GM12878 (cell line): ENCODE measurements at regions not wholly inside any gene's neighbourhood (a gene's known extent, or its start where the extent isn't known, plus 50 kb on each side); places are given as distances from the start of the nearest gene placed in this dataset.

Experiments
- ATAC-seq: fragments of 200-7000 bp; cut with Tn5 transposase; 3 replicates; pipeline ENCODE4 v1.9.1; 2020; ENCODE audit warnings: mild to moderate bottlenecking, moderate library complexity
- BruUV-seq: library from RNA; stranded (reverse); fragments of 400-500 nt; replicated peaks from 2 replicates; lab custom pipeline; 2021; lab: Mats Ljungman, UMichigan
- CTCF ChIA-PET: fragments of 300-600 bp; sonication (Branson Sonifier 250); formaldehyde crosslinking; extraction: SDS; loops from one replicate; lab custom pipeline; 2021; ENCODE audit warnings: inconsistent platforms; lab: Yijun Ruan, JAX
- POLR2A ChIA-PET: fragments of 350-600 bp; formaldehyde crosslinking; extraction: SDS; loops from one replicate; lab custom pipeline; 2021; ENCODE audit warnings: inconsistent platforms; lab: Charles Lee
- RAD21 ChIA-PET: fragments of 300-600 bp; sonication (Branson Sonifier 250); formaldehyde crosslinking; loops from one replicate; lab custom pipeline; 2023; ENCODE audit warnings: antibody characterized with exemption; ENCODE audit not compliant: unreplicated experiment; lab: Charles Lee
- SMC1A ChIA-PET: fragments of 300-600 bp; sonication (Branson Sonifier 250); formaldehyde crosslinking; loops from one replicate; lab custom pipeline; 2023; ENCODE audit not compliant: unreplicated experiment, uncharacterized antibody; lab: Charles Lee
- DNase-seq: peaks from one replicate; pipeline ENCODE4 v3.0.0-alpha.2; 2011; ENCODE audit warnings: low read depth, low spot score
- FAIRE-seq: peaks from 3 replicates; lab custom pipeline; 2011; peaks lifted over from hg19 to GRCh38; lab: Jason Lieb, UNC
- H2AFZ ChIP-seq: 2 replicates; pipeline ENCODE4 v1.6.0; 2011; ENCODE audit warnings: low read depth, low read length, control low read depth; ENCODE audit not compliant: control insufficient read depth
- H3K27ac ChIP-seq: 2 replicates; pipeline ENCODE4 v1.5.1; 2011; ENCODE audit warnings: control low read depth; ENCODE audit not compliant: control insufficient read depth, insufficient read depth
- H3K27me3 ChIP-seq, 2 experiments: replicated peaks in 1 of 2; 2 replicates each; pipeline versions ENCODE4 v1.6.0 to v1.6.1; 2011; ENCODE audit warnings: low read length in 1 of 2; ENCODE audit not compliant: control insufficient read depth in 2 of 2, insufficient read depth in 2 of 2
- H3K36me3 ChIP-seq, 2 experiments: 2 replicates each; pipeline ENCODE4 v1.5.1; 2011; ENCODE audit warnings: low read length in 1 of 2; ENCODE audit not compliant: control insufficient read depth in 2 of 2, insufficient read depth in 2 of 2
- H3K4me1 ChIP-seq: 2 replicates; pipeline ENCODE4 v1.6.1; 2011; ENCODE audit warnings: mild to moderate bottlenecking, low read length, moderate library complexity, mixed read lengths; ENCODE audit not compliant: control insufficient read depth, insufficient read depth
- H3K4me2 ChIP-seq: 2 replicates; pipeline ENCODE4 v1.6.0; 2011; ENCODE audit warnings: control low read depth; ENCODE audit not compliant: control insufficient read depth, insufficient read depth
- H3K4me3 ChIP-seq: fragments of 200-600 bp; sonication (generic); 2 replicates; pipeline ENCODE4 v1.5.1; 2016
- H3K79me2 ChIP-seq: 2 replicates; pipeline ENCODE4 v1.6.0; 2011; ENCODE audit warnings: low read length; ENCODE audit not compliant: control insufficient read depth, insufficient read depth
- H3K9ac ChIP-seq: 2 replicates; pipeline ENCODE4 v1.8.0; 2011; ENCODE audit warnings: low read length, control low read depth, mixed read lengths; ENCODE audit not compliant: control insufficient read depth, insufficient read depth
- H3K9me3 ChIP-seq: replicated peaks from 3 replicates; pipeline ENCODE4 v1.5.1; 2011; ENCODE audit warnings: mild to moderate bottlenecking, low read length; ENCODE audit not compliant: control insufficient read depth, insufficient read depth
- H4K20me1 ChIP-seq: 2 replicates; pipeline ENCODE4 v1.6.0; 2011; ENCODE audit not compliant: control insufficient read depth, insufficient read depth
- ESRRA ChIP-seq: IDR thresholded peaks from 2 replicates; pipeline ENCODE4 v1.6.1; 2012; ENCODE audit warnings: mild to moderate bottlenecking, low read length, improper control_type of control experiment
- JUNB ChIP-seq: IDR thresholded peaks from 2 replicates; pipeline ENCODE4 v1.6.1; 2016; ENCODE audit warnings: antibody characterized with exemption, mild to moderate bottlenecking
- KDM1A ChIP-seq: fragments of 200-600 bp; sonication (generic); IDR thresholded peaks from 2 replicates; pipeline ENCODE4 v1.6.1; 2016; ENCODE audit warnings: borderline replicate concordance
- RCOR1 ChIP-seq: conservative IDR thresholded peaks from 2 replicates; pipeline ENCODE4 v1.6.1; 2012; ENCODE audit warnings: low read depth, low read length, improper control_type of control experiment
- WGBS: methylation state at CpG from one replicate; pipeline ENCODE4 v1.1.6; 2016; ENCODE audit warnings: low lambda C conversion rate; ENCODE audit not compliant: insufficient replicate concordance, insufficient coverage; ENCODE audit errors: missing lambda C conversion rate; 5-methylcytosine and 5-hydroxymethylcytosine counted together
- in situ Hi-C: fragments of 300-500 bp; cut with MboI; formaldehyde crosslinking; loops from 9 replicates; pipeline ENCODE4 v1.14.3; 2018; ENCODE audit warnings: mixed read lengths
- intact Hi-C: fragments of 100-400 bp; cut with micrococcal nuclease; formaldehyde crosslinking; loops from one replicate; pipeline ENCODE4 v1.14.2; 2022; ENCODE audit not compliant: unreplicated experiment
- TF ChIP-seq, protein P1 (sequence below): IDR thresholded peaks from 2 replicates; pipeline ENCODE4 v1.6.1; 2012; ENCODE audit warnings: mild to moderate bottlenecking, low read depth, low read length

DNA sequence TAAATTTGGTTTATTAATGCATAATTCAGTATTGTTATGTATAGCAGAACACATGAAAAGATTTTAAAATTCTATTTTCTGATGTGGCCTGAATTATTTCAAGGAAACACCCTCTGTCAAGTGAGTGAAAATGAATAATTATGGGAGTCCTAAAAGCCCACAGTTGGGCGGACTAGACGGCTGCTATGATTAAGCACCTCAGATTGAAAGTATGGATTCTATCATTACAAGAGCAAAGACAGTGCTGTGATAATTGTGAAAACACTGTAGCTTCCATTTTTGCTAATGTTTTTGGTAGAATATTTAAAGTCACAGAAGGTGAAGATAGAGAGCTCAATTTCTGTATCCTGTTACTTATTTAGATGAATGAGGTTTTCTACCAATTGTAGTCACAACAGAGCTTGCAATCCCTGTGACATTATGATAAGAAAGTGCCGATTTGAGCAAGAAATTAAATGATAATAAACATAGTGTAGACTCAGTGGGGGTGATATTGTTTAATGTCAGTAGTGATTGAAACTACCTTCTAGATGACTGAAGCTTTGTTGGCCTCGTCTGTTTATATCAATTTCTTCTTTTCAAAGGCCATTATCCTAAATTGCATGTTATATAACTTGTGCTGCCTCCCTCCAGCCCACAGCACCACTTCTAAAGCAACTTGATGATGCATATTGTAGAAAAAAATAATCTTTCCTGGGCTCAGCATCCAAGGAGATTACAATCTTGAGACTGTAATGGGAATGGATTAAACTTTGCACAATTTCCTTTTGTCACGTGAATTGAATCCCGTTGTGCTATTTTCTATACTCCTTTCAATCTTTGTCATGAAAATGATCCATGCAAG lies 359.8 kb downstream of the BTG1 start:
- H3K79me2 ChIP-seq: no peaks in the 10 kb centered on the region
- SMC1A ChIA-PET: interaction anchor here (0.6 to 3.4 kb wide), 4 partner anchors 8 to 822 kb away, joined by 3 to 14 read pairs (median 3); no protein-coding TSS in a partner anchor
- no peaks in the 10 kb centered on the region for H4K20me1 ChIP-seq
- H3K9ac ChIP-seq: no peak overlapping the region
- ATAC-seq (peak; percentile 31; the same call in 2 of the 3 replicates), FAIRE-seq (no peak), DNase-seq (no peak)
- H3K36me3 ChIP-seq: no peaks in the 10 kb centered on the region
- WGBS: 26% methylated on average over 6 of the region's 6 CpGs
- in situ Hi-C loops (no loop called here), intact Hi-C loops (no loop called here)
- H2AFZ ChIP-seq: no peak overlapping the region
- CTCF ChIA-PET: interaction anchor here (1.0 to 9.3 kb wide), 3 partner anchors 10 to 94 kb away, joined by 3 to 59 read pairs (median 5); no protein-coding TSS in a partner anchor
- H3K27me3 ChIP-seq: no peaks in the 10 kb centered on the region
- H3K4me3 ChIP-seq: no peak overlapping the region
- RAD21 ChIA-PET: no interaction called here
- BruUV-seq: no TSS peak
- no peak overlapping the region for H3K27ac ChIP-seq
- POLR2A ChIA-PET: interaction anchor here (0.6 kb wide), 1 partner anchor 151 kb away, joined by 4 read pairs; no protein-coding TSS in a partner anchor
- no peak overlapping the region for H3K4me2 ChIP-seq
- H3K4me1 ChIP-seq: no peaks in the 10 kb centered on the region
- TF ChIP-seq JUNB: peak; percentile 35; the same call in 1 of the 2 replicates
- TF ChIP-seq ESRRA: no peak
- H3K9me3 ChIP-seq: no peaks in the 10 kb centered on the region

DNA sequence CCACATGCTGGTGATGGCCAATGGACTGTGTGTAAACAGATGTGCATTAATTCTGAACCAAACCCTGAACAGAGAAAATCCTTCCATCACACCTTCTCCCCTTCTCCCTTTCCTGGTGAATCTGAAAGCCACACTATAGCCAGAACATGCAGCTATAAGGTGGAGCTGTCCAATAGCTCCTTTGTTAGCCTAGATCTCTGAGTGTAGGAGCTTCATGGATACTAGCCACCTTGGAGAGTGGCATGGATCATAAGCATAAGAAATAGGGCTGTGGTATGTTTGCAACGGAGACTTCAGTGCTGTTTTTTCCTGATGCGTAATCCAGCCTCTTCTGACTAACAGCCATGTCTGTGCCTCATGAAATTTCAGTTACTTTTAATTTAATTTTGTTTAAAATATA lies 364.5 kb downstream of the BTG1 start:
- peaks cover 7% of the 10 kb centered on the region for H3K4me1 ChIP-seq
- ChIA-PET CTCF (interaction anchor here (0.5 to 9.3 kb wide), 4 partner anchors 9 to 205 kb away, joined by 3 to 59 read pairs (median 3); no protein-coding TSS in a partner anchor), RAD21 (no interaction called here), POLR2A (no interaction called here), SMC1A (interaction anchor here (0.6 to 1.0 kb wide), 3 partner anchors 13 to 95 kb away, joined by 3 read pairs; no protein-coding TSS in a partner anchor)
- no peaks in the 10 kb centered on the region for H3K27me3 ChIP-seq
- no peak for TF ChIP-seq RCOR1
- TF ChIP-seq, protein P1, sequence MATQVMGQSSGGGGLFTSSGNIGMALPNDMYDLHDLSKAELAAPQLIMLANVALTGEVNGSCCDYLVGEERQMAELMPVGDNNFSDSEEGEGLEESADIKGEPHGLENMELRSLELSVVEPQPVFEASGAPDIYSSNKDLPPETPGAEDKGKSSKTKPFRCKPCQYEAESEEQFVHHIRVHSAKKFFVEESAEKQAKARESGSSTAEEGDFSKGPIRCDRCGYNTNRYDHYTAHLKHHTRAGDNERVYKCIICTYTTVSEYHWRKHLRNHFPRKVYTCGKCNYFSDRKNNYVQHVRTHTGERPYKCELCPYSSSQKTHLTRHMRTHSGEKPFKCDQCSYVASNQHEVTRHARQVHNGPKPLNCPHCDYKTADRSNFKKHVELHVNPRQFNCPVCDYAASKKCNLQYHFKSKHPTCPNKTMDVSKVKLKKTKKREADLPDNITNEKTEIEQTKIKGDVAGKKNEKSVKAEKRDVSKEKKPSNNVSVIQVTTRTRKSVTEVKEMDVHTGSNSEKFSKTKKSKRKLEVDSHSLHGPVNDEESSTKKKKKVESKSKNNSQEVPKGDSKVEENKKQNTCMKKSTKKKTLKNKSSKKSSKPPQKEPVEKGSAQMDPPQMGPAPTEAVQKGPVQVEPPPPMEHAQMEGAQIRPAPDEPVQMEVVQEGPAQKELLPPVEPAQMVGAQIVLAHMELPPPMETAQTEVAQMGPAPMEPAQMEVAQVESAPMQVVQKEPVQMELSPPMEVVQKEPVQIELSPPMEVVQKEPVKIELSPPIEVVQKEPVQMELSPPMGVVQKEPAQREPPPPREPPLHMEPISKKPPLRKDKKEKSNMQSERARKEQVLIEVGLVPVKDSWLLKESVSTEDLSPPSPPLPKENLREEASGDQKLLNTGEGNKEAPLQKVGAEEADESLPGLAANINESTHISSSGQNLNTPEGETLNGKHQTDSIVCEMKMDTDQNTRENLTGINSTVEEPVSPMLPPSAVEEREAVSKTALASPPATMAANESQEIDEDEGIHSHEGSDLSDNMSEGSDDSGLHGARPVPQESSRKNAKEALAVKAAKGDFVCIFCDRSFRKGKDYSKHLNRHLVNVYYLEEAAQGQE: peak; percentile 50; the same call in 1 of the 2 replicates
- no peak for TF ChIP-seq KDM1A
- H3K4me3 ChIP-seq: no peak overlapping the region
- H4K20me1 ChIP-seq: no peaks in the 10 kb centered on the region
- no peak overlapping the region for H3K4me2 ChIP-seq
- H3K27ac ChIP-seq: no peak overlapping the region
- no peaks in the 10 kb centered on the region for H3K79me2 ChIP-seq
- no peak for ATAC-seq
- BruUV-seq: no TSS peak
- H3K9me3 ChIP-seq: no peaks in the 10 kb centered on the region
- H3K9ac ChIP-seq: no peak overlapping the region
- in situ Hi-C loops: no loop called here
- H3K36me3 ChIP-seq: no peaks in the 10 kb centered on the region
- 89% methylated on average over 2 of the region's 2 CpGs for WGBS
- no peak for FAIRE-seq
- DNase-seq: no peak
- no peak overlapping the region for H2AFZ ChIP-seq
- intact Hi-C loops: no loop called here
